Ectodermal cell (in vitro differentiated cells): ENCODE measurements at regions not wholly inside any gene's neighbourhood (a gene's known extent, or its start where the extent isn't known, plus 50 kb on each side); places are given as distances from the start of the nearest gene placed in this dataset.
"Not testable (repeated sequence)": the region's sequence is repeated elsewhere in the genome, so short reads cannot be mapped to it uniquely, and the experiment has no call there.

Experiments
- H3K27ac ChIP-seq: 2 replicates; pipeline ENCODE4 v1.7.0; 2013; ENCODE audit warnings: mild to moderate bottlenecking, low read depth, low read length; ENCODE audit not compliant: insufficient read depth, poor library complexity, severe bottlenecking
- H3K27me3 ChIP-seq: 2 replicates; pipeline ENCODE4 v1.7.0; 2013; ENCODE audit warnings: mild to moderate bottlenecking, low read length; ENCODE audit not compliant: insufficient read depth, control insufficient read depth, poor library complexity, severe bottlenecking
- H3K36me3 ChIP-seq: one replicate; pipeline ENCODE4 v1.7.0; 2013; ENCODE audit warnings: low read length; ENCODE audit not compliant: control insufficient read depth, insufficient read depth
- H3K4me1 ChIP-seq: one replicate; pipeline ENCODE4 v1.7.0; 2013; ENCODE audit warnings: low read length; ENCODE audit not compliant: control insufficient read depth, insufficient read depth
- H3K4me3 ChIP-seq: 2 replicates; pipeline ENCODE4 v1.7.0; 2013; ENCODE audit warnings: low read depth, low read length, control low read depth; ENCODE audit not compliant: insufficient read depth
- H3K9me3 ChIP-seq: 2 replicates; pipeline ENCODE4 v1.7.0; 2013; ENCODE audit warnings: mild to moderate bottlenecking, low read length, moderate library complexity; ENCODE audit not compliant: control insufficient read depth
- WGBS, 2 experiments: methylation state at CpG; one replicate each; pipeline ENCODE4 v1.1.7; 2013; ENCODE audit warnings: missing lambda C conversion rate in 2 of 2; 5-methylcytosine and 5-hydroxymethylcytosine counted together

GRCh38 chr1:149356152-149356551 lies 118.7 kb upstream of the NBPF19 start:
- not testable (repeated sequence) for H3K4me3 ChIP-seq, H3K36me3 ChIP-seq, H3K9me3 ChIP-seq, H3K27me3 ChIP-seq, H3K4me1 ChIP-seq, H3K27ac ChIP-seq
- no CpG with 5 or more reads among the region's 4 CpGs for WGBS, 2 experiments

GRCh38 chr1:149360351-149360750 lies 114.5 kb upstream of the NBPF19 start:
- not testable (repeated sequence) for H3K4me3 ChIP-seq, H3K36me3 ChIP-seq, H3K27ac ChIP-seq, H3K4me1 ChIP-seq, H3K9me3 ChIP-seq, H3K27me3 ChIP-seq
- WGBS, 2 experiments = no CpG with 5 or more reads among the region's 3 CpGs

- H3K36me3 ChIP-seq, H3K27me3 ChIP-seq, H3K27ac ChIP-seq, H3K4me3 ChIP-seq, H3K4me1 ChIP-seq, H3K9me3 ChIP-seq: not testable (repeated sequence)
- no CpG with 5 or more reads among the region's 2 CpGs for WGBS, 2 experiments
Measured at GRCh38 chr1:149361310-149361709, 113.5 kb upstream of the NBPF19 start.

GRCh38 chr1:149364188-149364981 lies 110.5 kb upstream of the NBPF19 start:
- not testable (repeated sequence) for H3K4me3 ChIP-seq, H3K36me3 ChIP-seq, H3K27me3 ChIP-seq, H3K9me3 ChIP-seq, H3K4me1 ChIP-seq, H3K27ac ChIP-seq
- WGBS, 2 experiments = no CpG with 5 or more reads among the region's 1 CpG

- H3K27me3 ChIP-seq, H3K4me1 ChIP-seq, H3K9me3 ChIP-seq, H3K4me3 ChIP-seq, H3K36me3 ChIP-seq, H3K27ac ChIP-seq: not testable (repeated sequence)
- 89% methylated on average over 1 of the region's 1 CpG; no CpG with 5 or more reads in 1 of the 2 experiments for WGBS, 2 experiments
Measured at GRCh38 chr1:149366402-149366801, 108.4 kb upstream of the NBPF19 start.

- not testable (repeated sequence) for H3K4me3 ChIP-seq, H3K27me3 ChIP-seq, H3K9me3 ChIP-seq, H3K36me3 ChIP-seq, H3K27ac ChIP-seq, H3K4me1 ChIP-seq
- WGBS, 2 experiments = 88 to 100% methylated on average over 1 of the region's 3 CpGs
Measured at GRCh38 chr1:149367472-149368044, 107.3 kb upstream of the NBPF19 start.

- not testable (repeated sequence) for H3K4me3 ChIP-seq, H3K27me3 ChIP-seq, H3K36me3 ChIP-seq, H3K4me1 ChIP-seq, H3K27ac ChIP-seq, H3K9me3 ChIP-seq
- WGBS, 2 experiments = 47 to 74% methylated on average over 1 of the region's 1 CpG
Measured at GRCh38 chr1:149368337-149368736, 106.5 kb upstream of the NBPF19 start.

GRCh38 chr1:149369081-149369480 lies 105.8 kb upstream of the NBPF19 start:
- not testable (repeated sequence) for H3K9me3 ChIP-seq, H3K27me3 ChIP-seq, H3K27ac ChIP-seq, H3K4me1 ChIP-seq, H3K4me3 ChIP-seq, H3K36me3 ChIP-seq
- WGBS, 2 experiments = no CpG with 5 or more reads among the region's 1 CpG

GRCh38 chr1:149371955-149372354 lies 102.9 kb upstream of the NBPF19 start:
- not testable (repeated sequence) for H3K4me3 ChIP-seq, H3K9me3 ChIP-seq, H3K36me3 ChIP-seq, H3K4me1 ChIP-seq, H3K27me3 ChIP-seq, H3K27ac ChIP-seq
- 67% methylated on average over 1 of the region's 4 CpGs; no CpG with 5 or more reads in 1 of the 2 experiments for WGBS, 2 experiments

- H3K9me3 ChIP-seq, H3K27ac ChIP-seq, H3K4me3 ChIP-seq, H3K4me1 ChIP-seq, H3K36me3 ChIP-seq, H3K27me3 ChIP-seq: not testable (repeated sequence)
- 80% methylated on average over 1 of the region's 3 CpGs; no CpG with 5 or more reads in 1 of the 2 experiments for WGBS, 2 experiments
Measured at GRCh38 chr1:149378462-149378861, 96.4 kb upstream of the NBPF19 start.
